ENCODE measurements at regions not wholly inside any gene's neighbourhood (a gene's known extent, or its start where the extent isn't known, plus 50 kb on each side); places are given as distances from the start of the nearest gene placed in this dataset.

DNA sequence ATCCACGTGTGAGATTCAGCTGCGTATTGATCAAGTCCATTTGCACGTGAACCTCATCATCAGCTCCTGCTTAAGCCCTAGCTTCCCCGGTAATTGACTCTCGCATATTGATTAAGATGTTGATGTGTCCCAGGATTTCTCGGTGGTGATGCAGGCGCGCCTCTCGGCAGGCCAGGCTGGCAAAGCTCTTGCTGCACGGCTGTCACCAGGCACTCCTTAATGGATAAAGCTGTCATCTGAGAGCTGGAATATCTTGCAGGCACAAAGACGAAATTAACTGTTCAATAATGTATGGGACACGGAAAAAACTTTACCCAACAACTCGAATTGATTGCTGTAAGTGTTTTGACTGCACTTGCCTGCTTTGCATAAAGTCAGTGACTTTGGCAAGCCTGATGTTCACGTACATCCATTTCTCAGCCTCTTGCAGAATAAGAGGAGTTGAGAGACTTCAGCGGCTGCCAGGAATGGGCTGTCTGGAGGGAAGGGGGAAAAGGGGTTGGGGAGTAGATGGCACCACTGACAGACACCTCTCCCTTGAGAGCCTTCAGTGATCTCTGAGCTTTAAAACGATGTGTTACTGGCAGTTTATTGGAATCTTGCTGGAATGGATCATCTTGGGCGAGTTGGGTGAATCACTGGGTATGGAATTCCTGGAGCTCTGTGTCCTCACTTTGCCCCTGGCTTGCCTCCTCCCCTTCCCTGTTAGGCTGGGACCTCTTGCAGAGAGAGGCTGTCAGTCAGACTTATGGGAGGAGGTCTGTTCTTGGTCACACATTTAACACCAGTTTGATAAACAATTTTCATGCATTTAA, 650.3 kb downstream of the CCDC171 start:
- DNase-seq (ENCODE audit: low spot score), result no peak
- TF ChIP-seq, protein P1, sequence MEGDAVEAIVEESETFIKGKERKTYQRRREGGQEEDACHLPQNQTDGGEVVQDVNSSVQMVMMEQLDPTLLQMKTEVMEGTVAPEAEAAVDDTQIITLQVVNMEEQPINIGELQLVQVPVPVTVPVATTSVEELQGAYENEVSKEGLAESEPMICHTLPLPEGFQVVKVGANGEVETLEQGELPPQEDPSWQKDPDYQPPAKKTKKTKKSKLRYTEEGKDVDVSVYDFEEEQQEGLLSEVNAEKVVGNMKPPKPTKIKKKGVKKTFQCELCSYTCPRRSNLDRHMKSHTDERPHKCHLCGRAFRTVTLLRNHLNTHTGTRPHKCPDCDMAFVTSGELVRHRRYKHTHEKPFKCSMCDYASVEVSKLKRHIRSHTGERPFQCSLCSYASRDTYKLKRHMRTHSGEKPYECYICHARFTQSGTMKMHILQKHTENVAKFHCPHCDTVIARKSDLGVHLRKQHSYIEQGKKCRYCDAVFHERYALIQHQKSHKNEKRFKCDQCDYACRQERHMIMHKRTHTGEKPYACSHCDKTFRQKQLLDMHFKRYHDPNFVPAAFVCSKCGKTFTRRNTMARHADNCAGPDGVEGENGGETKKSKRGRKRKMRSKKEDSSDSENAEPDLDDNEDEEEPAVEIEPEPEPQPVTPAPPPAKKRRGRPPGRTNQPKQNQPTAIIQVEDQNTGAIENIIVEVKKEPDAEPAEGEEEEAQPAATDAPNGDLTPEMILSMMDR (IDR thresholded peaks at IDR 0.05; ENCODE audit: extremely low read depth, missing control alignments), result no peak

DNA sequence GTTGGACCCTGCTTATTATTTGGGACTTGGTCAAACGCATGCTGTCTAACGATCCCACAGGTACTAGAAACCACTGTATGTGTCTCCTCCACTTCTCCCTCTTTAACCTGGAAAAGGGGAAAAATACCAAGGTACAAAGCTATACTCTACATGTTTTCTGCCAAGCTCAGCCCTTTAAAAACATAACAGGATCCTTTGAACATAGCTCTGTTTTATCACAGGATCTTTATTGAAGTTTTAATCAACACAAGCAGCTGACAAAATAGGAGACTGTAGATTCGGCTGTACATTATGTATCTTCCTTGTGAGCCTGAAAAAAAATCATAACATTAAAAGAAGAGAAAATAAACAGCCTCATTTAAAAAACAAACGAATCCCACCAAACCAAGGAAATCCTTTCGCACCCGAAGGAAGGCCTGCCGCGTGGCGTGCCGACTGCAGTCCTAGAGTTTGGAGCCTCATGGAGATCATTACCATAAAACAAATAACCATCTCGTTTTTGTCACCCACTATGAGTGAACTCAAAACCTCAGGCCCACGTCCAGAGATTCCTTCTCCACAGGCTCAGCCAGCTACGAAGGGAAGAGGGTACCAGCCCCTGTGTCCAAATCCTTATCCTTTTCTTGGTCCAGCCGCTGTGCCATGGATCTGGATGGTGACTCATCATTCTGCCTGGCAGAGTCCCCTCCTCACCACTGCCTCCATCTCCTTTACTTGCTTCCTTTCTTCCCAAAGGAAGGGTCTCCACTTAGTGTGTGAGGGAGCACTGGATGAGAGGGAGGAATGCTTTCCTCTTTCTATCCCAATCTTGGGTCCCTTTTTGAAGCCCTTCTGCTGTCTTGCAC, 651.1 kb downstream of the CCDC171 start:
- DNase-seq (ENCODE audit: low spot score), result no peak
- TF ChIP-seq, protein P1 (IDR thresholded peaks at IDR 0.05; ENCODE audit: extremely low read depth, missing control alignments), result no peak

DNA sequence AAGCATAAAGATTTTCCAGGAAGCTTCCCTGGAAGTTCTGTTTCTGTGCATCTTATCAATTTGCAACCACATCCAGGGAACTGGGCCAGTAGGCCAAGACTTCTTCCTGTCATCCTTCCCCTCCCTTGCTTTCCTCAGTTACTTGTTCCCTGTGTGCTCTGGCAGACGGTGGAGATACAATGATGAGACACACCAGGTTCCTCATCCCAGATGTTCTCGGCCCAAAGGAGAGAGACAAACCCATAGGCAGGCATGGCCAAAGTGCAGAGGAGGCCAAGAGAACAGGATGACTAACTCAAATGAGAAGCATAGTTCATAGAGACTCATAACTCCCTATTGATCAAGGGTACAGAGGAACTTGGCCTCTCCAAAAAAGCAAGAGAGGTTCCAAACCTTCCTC, 652.6 kb downstream of the CCDC171 start:
- DNase-seq (ENCODE audit: low spot score), result no peak

DNA sequence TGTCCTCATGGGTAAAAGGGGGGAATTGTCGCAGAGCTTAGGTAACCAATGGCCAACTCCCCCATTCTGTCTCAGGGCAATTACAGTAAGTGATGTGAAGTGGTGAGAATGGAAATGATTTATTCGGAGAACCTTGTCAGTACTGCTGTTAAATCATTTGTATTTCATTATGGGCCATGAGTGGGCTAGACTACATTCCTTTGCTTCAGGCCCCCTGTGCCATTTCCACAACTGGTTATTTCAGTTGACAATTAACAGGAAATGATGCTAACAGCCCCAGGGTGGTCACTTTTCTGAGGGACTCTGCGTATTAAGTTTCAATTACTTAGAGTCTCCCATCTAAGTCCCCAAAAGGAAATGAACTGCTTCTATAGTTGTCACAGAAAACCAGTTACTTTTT, 653.7 kb downstream of the CCDC171 start:
- TF ChIP-seq, protein P1 (IDR thresholded peaks at IDR 0.05; ENCODE audit: extremely low read depth, missing control alignments), result no peak
- no peak for DNase-seq (ENCODE audit: low spot score)

More for the DNA sequence above, 652.6 kb downstream of the CCDC171 start:
- TF ChIP-seq, protein P1 (IDR thresholded peaks at IDR 0.05; ENCODE audit: extremely low read depth, missing control alignments), result no peak

DNA sequence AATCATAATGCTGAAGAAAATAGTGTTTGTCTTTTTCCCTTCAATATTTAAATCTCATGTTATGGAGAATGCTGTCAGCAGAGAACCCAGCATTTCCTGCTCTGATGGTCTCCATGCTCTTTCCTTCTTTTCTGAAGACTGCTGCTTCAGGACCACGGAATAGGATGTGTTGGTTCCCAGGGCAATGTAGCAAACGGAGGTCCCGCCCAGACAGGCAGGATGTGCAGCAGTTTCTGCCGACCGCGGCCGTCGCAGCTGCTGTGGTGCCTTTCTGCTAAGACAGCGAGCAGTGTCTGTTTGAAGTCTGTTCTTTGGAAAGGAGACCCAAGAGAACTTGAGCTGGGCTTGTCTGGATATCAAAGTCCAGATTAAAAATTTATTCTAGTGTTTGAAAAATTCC, 654.3 kb downstream of the CCDC171 start:
- peak; percentile 29 for DNase-seq (ENCODE audit: low spot score)
- TF ChIP-seq, protein P1 (IDR thresholded peaks at IDR 0.05; ENCODE audit: extremely low read depth, missing control alignments), result no peak

DNA sequence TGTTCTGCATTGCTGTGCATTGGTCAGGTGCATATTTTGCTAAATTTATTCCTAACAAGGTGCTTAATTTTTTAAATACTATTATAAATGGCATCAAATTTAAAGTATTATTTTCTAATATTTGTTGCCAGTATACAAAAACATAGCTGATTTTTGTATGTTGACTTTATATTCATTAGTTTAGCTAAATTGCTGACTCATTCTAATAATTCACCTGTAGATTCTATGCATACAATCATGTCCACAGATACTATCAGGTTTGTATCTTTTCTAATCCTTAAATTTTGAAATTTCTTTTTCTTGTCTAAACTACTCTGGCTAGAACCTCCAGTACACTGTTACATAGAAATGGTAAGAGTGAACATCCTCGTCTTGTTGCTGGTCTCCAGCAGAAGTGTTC, 657.6 kb downstream of the CCDC171 start:
- TF ChIP-seq, protein P1 (IDR thresholded peaks at IDR 0.05; ENCODE audit: extremely low read depth, missing control alignments), result no peak
- no peak for DNase-seq (ENCODE audit: low spot score)

DNA sequence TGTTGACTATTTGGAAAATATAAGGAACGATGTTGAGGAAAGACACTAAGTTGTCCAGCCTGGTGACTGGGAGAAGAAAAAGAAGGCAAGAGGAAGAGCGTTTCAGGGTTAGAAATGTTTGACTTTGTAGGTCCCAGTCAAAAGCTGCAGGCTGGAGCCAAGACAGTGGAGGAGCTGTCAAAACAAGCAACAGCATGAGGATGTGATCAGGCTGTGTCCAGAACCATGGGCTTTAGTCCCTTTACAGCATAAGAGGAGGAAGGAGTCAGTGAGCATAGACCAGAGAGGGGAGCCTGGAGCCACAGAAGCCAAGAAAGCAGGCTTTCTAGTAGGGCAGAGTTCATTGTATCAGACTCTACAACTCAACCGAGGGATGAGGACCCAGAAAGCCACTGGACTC, 658.5 kb downstream of the BNC2 start:
- TF ChIP-seq, protein P1 (IDR thresholded peaks at IDR 0.05; ENCODE audit: extremely low read depth, missing control alignments), result no peak
- no peak for DNase-seq (ENCODE audit: low spot score)

Measured in GM20000 (cell line).